ENCODE measurements at regions not wholly inside any gene's neighbourhood (a gene's known extent, or its start where the extent isn't known, plus 50 kb on each side); places are given as distances from the start of the nearest gene placed in this dataset.

- ChIA-PET POLR2A (no interaction called here), CTCF (no interaction called here)
- Histone ChIP-seq H3K9me3 (ENCODE audit: control insufficient read depth, insufficient read depth, low read length) (peaks cover 37% of the 10 kb centered on the region), H3K4me3 (ENCODE audit: low read depth, low read length) (no peak overlapping the region), H3K27me3 (ENCODE audit: control insufficient read depth, insufficient read depth, low read length) (no peaks in the 10 kb centered on the region), H3K27ac (ENCODE audit: low read depth, low read length) (no peak overlapping the region)
- no peak for DNase-seq (ENCODE audit: low read depth, low spot score)
- TF ChIP-seq CTCF (IDR thresholded peaks at IDR 0.05; ENCODE audit: low read depth, low read length), result no peak
Measured at GRCh38 chr10:131591936-131592335, 280.4 kb upstream of the TCERG1L start.

GRCh38 chr10:131609176-131609575 is 291.6 kb upstream of the PPP2R2D start:
- ChIA-PET CTCF (no interaction called here), POLR2A (no interaction called here)
- no peak for TF ChIP-seq CTCF (IDR thresholded peaks at IDR 0.05; ENCODE audit: low read depth, low read length)

GRCh38 chr10:131615150-131615549 is 285.7 kb upstream of the PPP2R2D start:
- H3K27ac ChIP-seq (ENCODE audit: low read depth, low read length), result no peak overlapping the region
- H3K9me3 ChIP-seq (ENCODE audit: control insufficient read depth, insufficient read depth, low read length), result peaks cover 50% of the 10 kb centered on the region
- H3K4me3 ChIP-seq (ENCODE audit: low read depth, low read length), result no peak overlapping the region
- DNase-seq (ENCODE audit: low read depth, low spot score), result no peak
- ChIA-PET POLR2A (no interaction called here), CTCF (no interaction called here)
- no peaks in the 10 kb centered on the region for H3K27me3 ChIP-seq (ENCODE audit: control insufficient read depth, insufficient read depth, low read length)
- TF ChIP-seq CTCF (IDR thresholded peaks at IDR 0.05; ENCODE audit: low read depth, low read length), result no peak

More at GRCh38 chr10:131609176-131609575, 291.6 kb upstream of the PPP2R2D start:
- DNase-seq (ENCODE audit: low read depth, low spot score), result no peak
- peaks cover 28% of the 10 kb centered on the region for H3K9me3 ChIP-seq (ENCODE audit: control insufficient read depth, insufficient read depth, low read length)
- no peaks in the 10 kb centered on the region for H3K27me3 ChIP-seq (ENCODE audit: control insufficient read depth, insufficient read depth, low read length)
- no peak overlapping the region for H3K4me3 ChIP-seq (ENCODE audit: low read depth, low read length)
- no peak overlapping the region for H3K27ac ChIP-seq (ENCODE audit: low read depth, low read length)

GRCh38 chr10:131616040-131616439 is 284.8 kb upstream of the PPP2R2D start:
- no peak overlapping the region for H3K27ac ChIP-seq (ENCODE audit: low read depth, low read length)
- DNase-seq (ENCODE audit: low read depth, low spot score), result no peak
- POLR2A ChIA-PET, result no interaction called here
- no peak for TF ChIP-seq CTCF (IDR thresholded peaks at IDR 0.05; ENCODE audit: low read depth, low read length)
- H3K27me3 ChIP-seq (ENCODE audit: control insufficient read depth, insufficient read depth, low read length), result no peaks in the 10 kb centered on the region
- H3K9me3 ChIP-seq (ENCODE audit: control insufficient read depth, insufficient read depth, low read length), result peaks cover 59% of the 10 kb centered on the region
- CTCF ChIA-PET, result no interaction called here
- no peak overlapping the region for H3K4me3 ChIP-seq (ENCODE audit: low read depth, low read length)

GRCh38 chr10:131617113-131617858 is 283.5 kb upstream of the PPP2R2D start:
- no peak overlapping the region for H3K27ac ChIP-seq (ENCODE audit: low read depth, low read length)
- TF ChIP-seq CTCF (IDR thresholded peaks at IDR 0.05; ENCODE audit: low read depth, low read length), result no peak
- DNase-seq (ENCODE audit: low read depth, low spot score), result no peak
- H3K4me3 ChIP-seq (ENCODE audit: low read depth, low read length), result no peak overlapping the region
- POLR2A ChIA-PET, result no interaction called here
- H3K9me3 ChIP-seq (ENCODE audit: control insufficient read depth, insufficient read depth, low read length), result peaks cover 71% of the 10 kb centered on the region
- H3K27me3 ChIP-seq (ENCODE audit: control insufficient read depth, insufficient read depth, low read length), result no peaks in the 10 kb centered on the region
- CTCF ChIA-PET, result no interaction called here
